HG02884 (cell line): ENCODE measurements at regions not wholly inside any gene's neighbourhood (a gene's known extent, or its start where the extent isn't known, plus 50 kb on each side); places are given as distances from the start of the nearest gene placed in this dataset.
"Not testable (repeated sequence)": the region's sequence is repeated elsewhere in the genome, so short reads cannot be mapped to it uniquely, and the experiment has no call there.

ENCODE experiments used
- ATAC-seq: cut with Tn5 transposase; IDR thresholded peaks from one replicate; pipeline ENCODE4 v1.9.1; 2021; ENCODE audit warnings: mild to moderate bottlenecking, moderate library complexity; ENCODE audit not compliant: unreplicated experiment

DNA sequence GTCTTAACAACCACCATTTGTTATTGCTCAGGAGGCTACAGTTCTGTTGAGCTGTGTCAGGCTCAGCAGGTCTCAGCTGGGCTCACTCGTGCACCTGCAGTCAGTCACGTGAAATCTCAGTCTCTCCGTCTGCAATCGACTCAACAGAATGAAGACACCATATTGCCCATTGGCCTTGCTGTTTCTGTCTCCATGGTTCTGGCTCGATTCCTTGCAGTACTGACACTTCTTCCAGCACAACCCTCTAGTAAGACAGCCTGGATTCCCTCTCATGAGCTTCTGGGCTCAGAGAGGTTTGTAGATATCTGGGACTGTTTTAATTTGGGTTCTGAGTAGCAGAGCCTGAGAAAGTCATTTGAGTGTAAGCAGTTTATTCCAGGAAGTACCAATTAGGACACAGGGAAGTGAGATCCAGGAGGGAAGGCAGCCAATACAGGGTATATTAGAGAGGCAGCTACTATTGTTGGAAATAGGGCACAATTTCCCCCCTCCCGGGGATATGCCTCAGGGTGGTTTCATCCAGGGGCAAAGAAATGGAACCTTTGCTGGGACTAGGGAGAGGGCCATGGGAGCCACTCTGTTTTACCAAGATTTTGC lies 87.4 kb upstream of the RALGAPA2 start:
- no peak for ATAC-seq

DNA sequence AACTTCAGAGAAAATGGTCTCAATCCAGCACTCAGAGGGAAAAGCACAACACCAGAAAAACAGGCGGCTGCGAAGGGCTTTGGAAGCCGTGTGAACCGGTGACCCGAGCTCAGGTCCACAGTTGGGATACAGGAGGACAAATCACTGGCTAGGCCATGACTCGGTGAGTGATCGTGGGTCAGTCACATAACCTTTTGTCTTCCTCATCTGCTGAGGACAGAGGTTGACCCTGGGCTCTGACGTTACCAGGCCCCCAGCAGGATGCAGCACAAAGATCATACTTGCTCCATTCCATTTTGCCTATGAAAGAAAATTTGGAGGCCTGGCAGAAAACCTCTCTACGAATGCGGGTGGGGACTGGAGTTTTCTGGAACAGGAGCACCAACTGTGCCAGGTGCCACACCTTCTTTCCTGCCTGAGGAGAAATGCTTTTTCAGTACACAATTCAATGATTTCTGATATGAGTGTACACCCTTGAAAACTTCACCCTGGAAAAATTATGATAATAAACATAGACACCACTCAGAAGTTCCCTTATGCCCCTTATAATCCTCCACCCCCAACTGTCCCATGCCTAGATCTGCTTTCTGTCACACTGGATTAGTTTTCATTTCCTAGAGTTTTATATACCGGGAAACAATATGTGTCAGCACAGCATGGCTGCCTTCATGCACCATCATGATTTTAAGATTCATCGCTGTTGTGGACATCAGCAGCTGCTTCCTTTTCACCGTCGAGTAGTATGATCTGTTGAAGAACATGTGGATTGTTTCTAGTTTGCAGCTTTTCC lies 85.3 kb upstream of the RALGAPA2 start:
- ATAC-seq = no peak

GRCh38 chr20:20796766-20797440 lies 84.5 kb upstream of the RALGAPA2 start:
- no peak for ATAC-seq

GRCh38 chr20:20795721-20796120 lies 83.3 kb upstream of the RALGAPA2 start:
- no peak for ATAC-seq

DNA sequence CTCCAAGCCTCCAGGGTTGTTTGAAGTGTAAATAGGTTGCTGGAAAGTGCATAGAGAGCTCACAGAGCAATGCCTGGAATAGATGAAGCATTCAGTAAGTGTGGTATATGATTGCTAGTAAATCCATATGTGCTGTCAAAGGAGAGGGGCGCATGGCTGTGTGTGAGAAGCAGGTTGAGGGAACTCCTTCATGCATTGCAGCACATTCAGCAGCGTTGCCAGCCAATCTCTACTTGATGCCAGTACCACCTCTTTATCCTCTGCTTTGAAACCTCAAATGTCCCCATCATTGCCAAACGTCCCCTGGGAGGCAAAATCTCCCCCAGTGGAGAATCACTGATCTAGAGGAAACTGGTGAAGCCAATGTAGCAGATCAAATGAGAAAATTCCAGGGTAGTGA lies 82.7 kb upstream of the RALGAPA2 start:
- ATAC-seq = no peak

DNA sequence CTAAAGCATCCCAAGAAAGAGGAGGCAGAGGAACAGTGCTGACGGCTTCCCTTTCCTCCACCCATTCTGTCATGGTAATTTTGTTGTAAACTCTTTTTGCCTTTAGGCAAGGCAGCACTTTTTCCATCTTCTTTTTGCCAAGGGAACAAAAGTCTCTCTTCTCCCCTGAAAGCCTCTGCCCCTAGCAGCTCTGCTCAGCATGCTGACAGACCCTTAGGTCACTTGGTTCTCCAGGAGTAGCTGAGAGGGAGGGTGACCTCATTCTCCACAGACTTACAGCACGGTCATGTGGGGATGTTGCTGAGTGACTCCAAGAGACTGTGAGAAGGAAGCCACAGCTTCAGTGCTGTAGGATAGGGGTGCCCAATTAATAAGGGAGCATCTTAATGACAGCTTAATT lies 81.1 kb upstream of the RALGAPA2 start:
- no peak for ATAC-seq

DNA sequence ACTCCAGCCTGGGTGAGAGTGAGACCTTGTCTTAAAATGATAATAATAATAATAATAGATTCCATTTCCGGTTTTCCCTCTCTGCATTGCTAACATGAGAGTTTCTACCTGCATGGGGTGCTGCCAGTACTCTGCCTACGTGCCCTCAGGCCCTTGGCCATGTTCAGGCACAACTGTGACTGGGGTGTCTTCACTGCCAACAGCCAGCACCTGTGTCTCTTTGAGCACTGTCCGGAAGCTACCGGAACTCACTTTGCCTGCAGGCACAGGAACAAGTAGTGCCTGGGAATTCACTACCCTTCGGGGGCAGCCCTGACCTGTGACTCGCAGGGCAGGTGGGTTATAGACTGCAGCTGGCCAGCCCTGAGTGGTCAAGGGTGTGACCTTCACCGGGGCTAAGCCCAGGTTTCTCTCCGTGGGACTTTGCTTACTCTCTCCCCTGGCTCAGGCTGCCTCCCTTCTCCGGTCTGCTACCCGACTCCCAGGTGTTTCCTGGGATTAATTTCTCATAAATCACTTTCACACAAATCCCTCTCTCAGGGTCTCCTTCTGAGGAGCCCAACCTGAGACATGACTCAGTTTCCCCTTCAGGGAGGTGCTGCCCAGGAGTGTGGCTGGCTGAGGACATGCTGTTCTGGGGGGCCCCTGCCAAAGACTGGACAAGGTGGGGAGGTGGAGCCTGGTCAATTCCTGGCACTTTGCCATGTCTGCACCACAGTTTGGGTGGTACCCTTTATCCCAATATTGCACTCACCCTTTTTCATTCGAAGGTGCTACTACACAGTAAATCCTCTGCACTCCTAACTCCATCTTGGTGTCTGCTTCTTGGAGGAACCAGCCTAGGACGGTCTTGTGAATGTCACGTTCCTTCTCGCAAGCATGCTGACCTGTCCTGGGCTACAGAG lies 79.5 kb upstream of the RALGAPA2 start:
- ATAC-seq = no peak

GRCh38 chr20:20788308-20788707 lies 75.9 kb upstream of the RALGAPA2 start:
- no peak for ATAC-seq

DNA sequence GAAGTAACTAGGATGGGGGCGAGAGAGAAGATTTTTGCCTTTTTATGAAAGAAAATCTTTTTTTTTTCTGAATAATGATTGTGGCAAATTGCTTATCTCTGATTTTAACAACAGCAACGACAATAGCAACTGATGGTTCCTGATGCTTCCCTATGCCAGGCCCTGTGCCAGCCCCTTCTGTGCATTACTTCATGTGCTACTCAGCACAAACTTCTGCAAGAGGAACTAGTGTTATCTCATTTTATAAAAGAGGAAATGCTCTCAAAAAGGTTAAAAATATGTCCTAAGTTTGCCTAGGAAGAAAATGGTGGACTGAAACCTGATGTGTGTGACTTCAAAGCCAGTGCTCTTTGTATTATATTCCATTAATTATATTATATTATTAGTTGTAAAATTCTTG lies 74.0 kb upstream of the RALGAPA2 start:
- no peak for ATAC-seq

DNA sequence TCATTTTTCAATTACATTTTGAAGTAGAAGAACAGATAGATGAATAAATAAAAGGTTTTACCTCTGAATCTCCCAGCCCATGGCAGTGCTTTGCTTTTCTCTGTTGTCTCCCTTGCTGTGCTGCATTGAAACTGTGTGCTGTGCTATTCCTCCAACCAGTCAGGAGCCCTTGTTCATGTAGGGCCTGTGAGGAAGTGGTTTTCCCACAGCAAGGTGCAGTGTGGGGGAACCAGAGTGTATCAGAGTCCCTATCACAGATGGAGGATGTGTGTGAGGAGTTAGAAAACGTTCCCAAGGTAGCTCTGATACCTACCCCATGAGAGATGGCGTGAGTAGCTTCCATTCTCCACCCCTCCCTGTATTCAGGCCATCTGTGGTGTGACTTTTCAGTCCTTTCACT lies 72.8 kb upstream of the RALGAPA2 start:
- no peak for ATAC-seq

GRCh38 chr20:20784450-20784849 lies 72.0 kb upstream of the RALGAPA2 start:
- not testable (repeated sequence) for ATAC-seq

- no peak for ATAC-seq
These were observed 71.0 kb upstream of the RALGAPA2 start for GRCh38 chr20:20783450-20783849.

- no peak for ATAC-seq
These were observed 70.3 kb upstream of the RALGAPA2 start for GRCh38 chr20:20782755-20783154.

DNA sequence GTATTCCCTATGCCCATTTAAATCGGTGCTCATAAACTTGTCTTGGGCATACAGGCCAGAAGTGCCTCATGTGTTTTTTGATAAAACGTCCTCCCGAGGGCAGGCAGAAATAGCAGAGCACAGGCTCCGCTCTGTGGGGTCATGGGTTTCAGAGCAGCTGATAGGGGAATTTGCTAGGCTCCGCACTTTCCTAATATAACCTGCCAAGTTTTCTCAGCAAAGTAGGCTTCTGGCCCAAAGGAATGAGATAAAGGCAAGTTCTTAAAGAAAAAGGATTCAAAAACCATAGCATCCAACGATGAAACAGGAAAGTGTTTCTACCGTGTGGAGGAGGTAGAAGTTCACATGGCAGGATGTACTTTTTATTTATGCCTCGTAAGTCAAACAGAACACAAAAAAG lies 69.8 kb upstream of the RALGAPA2 start:
- ATAC-seq = no peak

- no peak for ATAC-seq
These were observed 68.6 kb upstream of the RALGAPA2 start for GRCh38 chr20:20781029-20781428.

DNA sequence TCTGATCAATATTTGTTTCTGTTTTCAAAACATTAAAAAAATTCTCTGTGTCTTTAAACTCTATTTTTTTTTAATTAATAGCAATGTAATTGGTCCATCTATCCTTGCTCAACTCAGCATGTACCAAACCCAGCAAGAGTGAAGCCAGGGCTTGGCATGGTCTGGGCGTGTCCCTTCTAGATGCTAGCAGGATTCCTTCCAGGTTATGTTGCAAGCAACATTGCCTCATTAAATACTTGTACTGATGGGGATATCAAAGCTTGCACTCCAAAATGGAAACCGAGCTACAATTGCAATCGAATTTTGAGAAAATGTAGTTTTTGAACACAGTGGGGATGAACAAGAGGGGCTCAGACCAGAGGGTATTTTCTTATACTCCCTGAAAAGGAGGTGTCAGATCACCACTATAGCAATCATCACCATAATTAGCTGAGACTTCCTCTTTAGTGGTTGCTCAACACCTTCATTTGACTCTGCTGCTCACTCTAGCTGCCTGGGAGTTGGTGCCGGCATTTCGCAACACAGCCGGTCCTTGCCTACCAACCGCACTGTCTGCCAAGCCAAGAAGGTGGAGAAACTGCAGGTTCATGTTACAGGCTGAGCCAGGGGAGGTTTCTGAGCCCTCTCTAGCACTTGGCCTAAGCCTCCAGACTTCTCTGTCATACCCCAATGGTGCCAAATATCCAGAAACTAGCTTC lies 67.8 kb upstream of the RALGAPA2 start:
- peak; percentile 68 for ATAC-seq

- no peak for ATAC-seq
These were observed 66.2 kb upstream of the RALGAPA2 start for GRCh38 chr20:20778676-20779075.

DNA sequence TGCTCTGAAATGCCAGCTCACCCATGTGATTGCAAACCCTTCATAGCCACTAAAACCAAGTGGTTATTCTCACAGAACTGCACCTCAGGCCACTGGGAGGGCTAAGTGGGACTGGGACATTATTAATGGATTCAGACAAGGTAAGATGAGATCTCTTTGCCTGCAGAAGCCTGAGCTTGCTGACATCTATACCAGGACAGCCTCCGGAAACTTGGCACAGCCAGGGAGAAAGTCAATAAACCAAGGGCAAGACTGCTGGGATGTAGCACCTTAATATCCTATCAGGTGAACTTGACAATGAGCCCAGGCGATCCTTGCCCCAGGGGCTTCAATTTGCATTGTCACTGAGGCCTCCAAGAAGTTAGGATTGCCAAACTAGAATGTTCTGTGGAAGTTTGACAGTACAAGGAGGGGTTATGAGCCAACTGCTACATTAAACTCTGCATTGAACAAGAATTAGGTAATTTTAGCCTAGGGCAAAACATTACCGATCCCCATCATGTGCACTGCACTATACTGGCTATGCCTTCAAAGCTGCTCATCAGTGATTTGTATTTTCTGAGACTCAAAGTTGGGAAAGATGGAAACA lies 60.1 kb upstream of the RALGAPA2 start:
- ATAC-seq = no peak

DNA sequence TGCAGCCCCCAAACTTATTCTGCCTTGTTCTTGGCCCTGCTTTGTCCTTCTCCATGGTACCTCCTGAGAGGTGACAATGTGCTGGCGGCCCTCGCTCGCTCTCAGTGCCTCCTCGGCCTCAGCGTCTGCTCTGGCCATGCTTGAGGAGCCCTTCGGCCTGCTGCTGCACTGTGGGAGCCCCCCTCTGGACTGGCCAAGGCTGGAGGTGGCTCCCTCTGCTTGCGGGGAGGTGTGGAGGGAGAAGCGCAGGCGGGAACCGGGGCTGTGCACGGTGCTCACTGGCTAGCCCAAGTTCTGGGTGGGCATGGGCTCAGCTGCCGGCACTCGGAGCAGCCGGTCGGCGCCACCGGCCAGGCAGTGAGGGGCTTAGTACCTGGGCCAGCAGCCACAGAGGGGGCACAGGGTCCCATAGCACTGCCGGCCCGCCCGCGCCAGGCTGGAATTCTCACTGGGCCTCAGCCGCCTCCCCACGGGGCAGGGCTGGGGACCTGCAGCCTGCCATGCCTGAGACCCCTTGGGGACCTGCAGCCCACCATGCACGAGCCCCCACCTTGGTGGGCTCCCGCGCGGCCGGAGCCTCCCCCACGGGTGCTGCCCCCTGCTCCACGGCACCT lies 55.9 kb upstream of the RALGAPA2 start:
- ATAC-seq = no peak
